H9 (cell line): ENCODE measurements at regions not wholly inside any gene's neighbourhood (a gene's known extent, or its start where the extent isn't known, plus 50 kb on each side); places are given as distances from the start of the nearest gene placed in this dataset.

Experiments
- DNase-seq: peaks from one replicate; pipeline ENCODE4 v3.0.0-alpha.2; 2017
- H2AFZ ChIP-seq: one replicate; pipeline ENCODE4 v1.6.1; 2013; ENCODE audit warnings: mild to moderate bottlenecking, low read length, control low read depth, moderate library complexity
- H2AK5ac ChIP-seq: 2 replicates; pipeline ENCODE4 v1.6.1; 2013; ENCODE audit warnings: low read length, control low read depth, mixed read lengths; ENCODE audit not compliant: insufficient read length
- H2BK120ac ChIP-seq: one replicate; pipeline ENCODE4 v1.6.1; 2013; ENCODE audit warnings: low read depth, mild to moderate bottlenecking, low read length, control low read depth, inconsistent platforms; ENCODE audit not compliant: poor library complexity, severe bottlenecking
- H2BK12ac ChIP-seq: 2 replicates; pipeline ENCODE4 v1.6.1; 2013; ENCODE audit warnings: low read length, control low read depth, mixed read lengths, low read depth; ENCODE audit not compliant: insufficient read length
- H2BK15ac ChIP-seq: 2 replicates; pipeline ENCODE4 v1.6.1; 2013; ENCODE audit warnings: low read depth, low read length, control low read depth
- H2BK20ac ChIP-seq: one replicate; pipeline ENCODE4 v1.6.1; 2013; ENCODE audit warnings: low read depth, mild to moderate bottlenecking, low read length, control low read depth, inconsistent platforms; ENCODE audit not compliant: poor library complexity, severe bottlenecking
- H2BK5ac ChIP-seq: 2 replicates; pipeline ENCODE4 v1.6.1; 2013; ENCODE audit warnings: low read length, control low read depth, mixed read lengths; ENCODE audit not compliant: insufficient read length
- H3K14ac ChIP-seq: 2 replicates; pipeline ENCODE4 v1.6.1; 2013; ENCODE audit warnings: low read length, control low read depth; ENCODE audit not compliant: insufficient read depth
- H3K18ac ChIP-seq: 2 replicates; pipeline ENCODE4 v1.6.1; 2013; ENCODE audit warnings: low read depth, mild to moderate bottlenecking, mixed read lengths, low read length, control low read depth; ENCODE audit not compliant: insufficient read length
- H3K23ac ChIP-seq: 2 replicates; pipeline ENCODE4 v1.6.1; 2013; ENCODE audit warnings: low read length, control low read depth, mixed read lengths, low read depth; ENCODE audit not compliant: insufficient read length
- H3K23me2 ChIP-seq: 2 replicates; pipeline ENCODE4 v1.6.1; 2013; ENCODE audit warnings: low read depth, mild to moderate bottlenecking, mixed read lengths, low read length, control low read depth; ENCODE audit not compliant: insufficient read length, poor library complexity, severe bottlenecking
- H3K27ac ChIP-seq: 2 replicates; pipeline ENCODE4 v1.5.1; 2013; ENCODE audit warnings: low read length, control low read depth, mixed read lengths, low read depth; ENCODE audit not compliant: insufficient read length
- H3K27me3 ChIP-seq: 2 replicates; pipeline ENCODE4 v1.6.1; 2013; ENCODE audit warnings: low read length, control low read depth, inconsistent platforms; ENCODE audit not compliant: insufficient read depth
- H3K4ac ChIP-seq: 2 replicates; pipeline ENCODE4 v1.6.1; 2013; ENCODE audit warnings: low read depth, mild to moderate bottlenecking, control low read depth, inconsistent platforms, low read length, moderate library complexity
- H3K4me1 ChIP-seq: 2 replicates; pipeline ENCODE4 v1.6.1; 2013; ENCODE audit warnings: low read length, control low read depth, inconsistent platforms; ENCODE audit not compliant: insufficient read depth
- H3K4me2 ChIP-seq: 2 replicates; pipeline ENCODE4 v1.6.1; 2013; ENCODE audit warnings: low read length, control low read depth, mixed read lengths; ENCODE audit not compliant: insufficient read length, insufficient read depth
- H3K56ac ChIP-seq: 2 replicates; pipeline ENCODE4 v1.6.1; 2013; ENCODE audit warnings: low read depth, mild to moderate bottlenecking, mixed read lengths, low read length, control low read depth; ENCODE audit not compliant: insufficient read length
- H3K79me1 ChIP-seq: 2 replicates; pipeline ENCODE4 v1.6.1; 2013; ENCODE audit warnings: low read depth, mild to moderate bottlenecking, moderate library complexity, low read length, control low read depth, inconsistent platforms; ENCODE audit not compliant: insufficient read depth, poor library complexity, severe bottlenecking
- H3K79me2 ChIP-seq: 2 replicates; pipeline ENCODE4 v1.6.1; 2013; ENCODE audit warnings: low read length, control low read depth, inconsistent platforms; ENCODE audit not compliant: insufficient read depth
- H3K9ac ChIP-seq: 2 replicates; pipeline ENCODE4 v1.6.1; 2013; ENCODE audit warnings: low read length, control low read depth, mixed read lengths; ENCODE audit not compliant: insufficient read length; ENCODE audit errors: extremely low read depth
- H3K9me3 ChIP-seq: one replicate; pipeline ENCODE4 v1.6.1; 2013; ENCODE audit warnings: low read depth, low read length, inconsistent platforms; ENCODE audit not compliant: control insufficient read depth
- H3T11ph ChIP-seq: one replicate; pipeline ENCODE4 v1.6.1; 2013; ENCODE audit warnings: mild to moderate bottlenecking, low read length, control low read depth, inconsistent platforms
- H4K20me1 ChIP-seq: one replicate; pipeline ENCODE4 v1.6.1; 2013; ENCODE audit not compliant: control insufficient read depth, insufficient read length, insufficient read depth
- H4K5ac ChIP-seq: 2 replicates; pipeline ENCODE4 v1.6.1; 2013; ENCODE audit warnings: low read depth, mild to moderate bottlenecking, mixed read lengths, low read length, control low read depth; ENCODE audit not compliant: insufficient read length
- H4K8ac ChIP-seq: replicated peaks from 2 replicates; pipeline ENCODE4 v1.6.1; 2013; ENCODE audit warnings: low read length, control low read depth, mixed read lengths, low read depth; ENCODE audit not compliant: insufficient read length
- H4K91ac ChIP-seq: 2 replicates; pipeline ENCODE4 v1.6.1; 2013; ENCODE audit warnings: low read depth, mild to moderate bottlenecking, moderate library complexity, mixed read lengths, low read length, control low read depth; ENCODE audit not compliant: insufficient read length
- H3K27ac Mint-ChIP-seq, 3 experiments: 2 replicates in 2 of 3; 3 replicates in 1 of 3; pipeline ENCODE4 v1.8.0; 2020 to 2021; ENCODE audit warnings: mixed read lengths in 3 of 3, mild to moderate bottlenecking in 1 of 3, moderate library complexity in 1 of 3
- H3K27me3 Mint-ChIP-seq: 2 replicates; pipeline ENCODE4 v1.8.0; 2021; ENCODE audit warnings: low read depth, mild to moderate bottlenecking, moderate library complexity, mixed read lengths
- H3K36me3 Mint-ChIP-seq, 3 experiments: 2 replicates in 2 of 3; 3 replicates in 1 of 3; pipeline ENCODE4 v1.8.0; 2020 to 2021; ENCODE audit warnings: low read depth in 3 of 3, mixed read lengths in 3 of 3; ENCODE audit not compliant: insufficient read depth in 1 of 3
- H3K4me1 Mint-ChIP-seq, 2 experiments: 2 replicates each; pipeline ENCODE4 v1.8.0; 2020; ENCODE audit warnings: mixed read lengths in 2 of 2
- H3K4me3 Mint-ChIP-seq, 2 experiments: 2 replicates in 1 of 2; 3 replicates in 1 of 2; pipeline ENCODE4 v1.8.0; 2020 to 2021; ENCODE audit warnings: mild to moderate bottlenecking in 2 of 2, mixed read lengths in 2 of 2, moderate library complexity in 1 of 2
- H3K9me3 Mint-ChIP-seq, 2 experiments: 2 replicates in 1 of 2; 3 replicates in 1 of 2; pipeline ENCODE4 v1.8.0; 2020; ENCODE audit warnings: mild to moderate bottlenecking in 2 of 2, mixed read lengths in 2 of 2, moderate library complexity in 1 of 2
- WGBS: extraction: QIAGEN DNeasy Blood & Tissue Kit; methylation state at CpG from one replicate; pipeline ENCODE4 v1.1.7; 2013; ENCODE audit warnings: missing lambda C conversion rate, low lambda C conversion rate, mixed read lengths; ENCODE audit not compliant: insufficient read length; ENCODE audit errors: extremely low coverage; 5-methylcytosine and 5-hydroxymethylcytosine counted together
- TF ChIP-seq, protein P1 (sequence below): fragments of 200-600 bp; sonication (generic); conservative IDR thresholded peaks from 3 replicates; pipeline ENCODE4 v1.8.0; 2021; ENCODE audit warnings: antibody characterized with exemption, mild to moderate bottlenecking

DNA sequence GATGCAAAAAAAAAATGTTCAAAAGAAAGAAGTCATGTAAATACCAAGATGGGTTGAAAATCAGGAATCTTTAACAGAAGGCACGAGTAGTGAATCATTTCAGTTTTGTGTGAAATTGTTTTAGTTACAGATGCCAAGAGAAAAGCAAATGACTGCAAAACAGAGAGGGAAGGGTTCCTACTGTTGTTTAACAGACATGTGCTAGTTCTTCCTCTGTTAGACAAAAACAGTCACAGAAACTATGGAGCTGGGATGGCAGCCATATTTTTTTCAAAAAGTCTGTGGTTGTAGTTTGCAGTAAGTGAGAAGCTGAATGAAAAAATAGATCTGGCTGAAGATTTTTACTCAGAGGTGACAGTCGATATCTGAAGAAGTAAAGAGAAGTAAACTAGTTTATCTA is 511.9 kb downstream of the ZIC1 start:
- Histone ChIP-seq H2BK12ac (no peak overlapping the region), H3K27me3 (no peaks in the 10 kb centered on the region), H2AFZ (peak overlapping the region; percentile 68), H4K5ac (no peak overlapping the region), H3K9ac (no peak overlapping the region), H2BK15ac (no peak overlapping the region), H3T11ph (no peak overlapping the region), H3K4me1 (no peaks in the 10 kb centered on the region), H3K18ac (no peak overlapping the region), H3K9me3 (no peaks in the 10 kb centered on the region), H2BK120ac (no peak overlapping the region), H4K91ac (no peak overlapping the region), H3K79me2 (no peaks in the 10 kb centered on the region), H2AK5ac (no peak overlapping the region), H3K23me2 (no peaks in the 10 kb centered on the region), H3K4ac (no peak overlapping the region), H3K4me2 (no peak overlapping the region), H2BK5ac (no peak overlapping the region), H3K56ac (no peak overlapping the region), H4K8ac (no peak overlapping the region), H4K20me1 (no peaks in the 10 kb centered on the region), H2BK20ac (no peak overlapping the region), H3K23ac (no peak overlapping the region), H3K14ac (no peak overlapping the region), H3K79me1 (no peaks in the 10 kb centered on the region), H3K27ac (no peak overlapping the region)
- no peaks in the 10 kb centered on the region for H3K27me3 Mint-ChIP-seq
- WGBS, result no CpG with 5 or more reads among the region's 2 CpGs
- TF ChIP-seq, protein P1, sequence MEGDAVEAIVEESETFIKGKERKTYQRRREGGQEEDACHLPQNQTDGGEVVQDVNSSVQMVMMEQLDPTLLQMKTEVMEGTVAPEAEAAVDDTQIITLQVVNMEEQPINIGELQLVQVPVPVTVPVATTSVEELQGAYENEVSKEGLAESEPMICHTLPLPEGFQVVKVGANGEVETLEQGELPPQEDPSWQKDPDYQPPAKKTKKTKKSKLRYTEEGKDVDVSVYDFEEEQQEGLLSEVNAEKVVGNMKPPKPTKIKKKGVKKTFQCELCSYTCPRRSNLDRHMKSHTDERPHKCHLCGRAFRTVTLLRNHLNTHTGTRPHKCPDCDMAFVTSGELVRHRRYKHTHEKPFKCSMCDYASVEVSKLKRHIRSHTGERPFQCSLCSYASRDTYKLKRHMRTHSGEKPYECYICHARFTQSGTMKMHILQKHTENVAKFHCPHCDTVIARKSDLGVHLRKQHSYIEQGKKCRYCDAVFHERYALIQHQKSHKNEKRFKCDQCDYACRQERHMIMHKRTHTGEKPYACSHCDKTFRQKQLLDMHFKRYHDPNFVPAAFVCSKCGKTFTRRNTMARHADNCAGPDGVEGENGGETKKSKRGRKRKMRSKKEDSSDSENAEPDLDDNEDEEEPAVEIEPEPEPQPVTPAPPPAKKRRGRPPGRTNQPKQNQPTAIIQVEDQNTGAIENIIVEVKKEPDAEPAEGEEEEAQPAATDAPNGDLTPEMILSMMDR, result no peak
- H3K9me3 Mint-ChIP-seq, result no peaks in the 10 kb centered on the region
- H3K27ac Mint-ChIP-seq, result no peak overlapping the region
- no peaks in the 10 kb centered on the region for H3K4me1 Mint-ChIP-seq
- H3K4me3 Mint-ChIP-seq, result no peak overlapping the region
- no peak for DNase-seq
- H3K36me3 Mint-ChIP-seq, result peaks cover 0 to 2% (median 0%) of the 10 kb centered on the region in 3 experiments; a peak in 1 of 7 replicates
